ENCODE measurements at regions not wholly inside any gene's neighbourhood (a gene's known extent, or its start where the extent isn't known, plus 50 kb on each side); places are given as distances from the start of the nearest gene placed in this dataset.
"Not testable (repeated sequence)": the region's sequence is repeated elsewhere in the genome, so short reads cannot be mapped to it uniquely, and the experiment has no call there.

- H3K27me3 ChIP-seq (ENCODE audit: low read depth), result no peaks in the 10 kb centered on the region
- intact Hi-C loops (cut with DNase I), result no loop called here
- DNase-seq (no peak), ATAC-seq (peak in 1 of 2 donors; percentile 57)
- no peak overlapping the region for H3K4me3 ChIP-seq
- no peaks in the 10 kb centered on the region for H3K9me3 ChIP-seq
- no peaks in the 10 kb centered on the region for H3K4me1 ChIP-seq
- no peaks in the 10 kb centered on the region for H3K36me3 ChIP-seq
- no peak overlapping the region for H3K27ac ChIP-seq
- TF ChIP-seq CTCF (IDR thresholded peaks at IDR 0.05), result no peak
Observed at GRCh38 chrX:93346309-93346708, 327.1 kb downstream of the NAP1L3 start.

DNA sequence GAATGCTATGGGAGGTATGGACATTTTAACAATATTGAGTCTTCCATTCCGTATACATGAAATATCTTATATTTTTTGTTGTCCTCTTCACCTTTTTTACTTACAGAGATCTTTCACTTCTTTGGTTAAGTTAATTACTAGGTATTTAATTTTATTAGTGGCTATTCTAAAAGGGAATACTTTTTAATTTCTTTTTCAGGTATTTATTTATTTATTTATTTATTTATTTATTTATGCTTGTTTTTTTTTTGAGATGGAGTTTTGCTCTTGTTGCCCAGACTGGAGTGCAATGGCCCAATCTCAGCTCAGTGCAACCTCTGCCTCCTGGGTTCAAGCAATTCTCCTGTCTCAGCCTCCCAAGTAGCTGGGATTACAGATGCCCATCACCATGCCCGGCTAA lies 329.1 kb downstream of the NAP1L3 start:
- intact Hi-C loops (cut with DNase I); DNase-seq; H3K27ac ChIP-seq; ATAC-seq; H3K36me3 ChIP-seq; H3K27me3 ChIP-seq (ENCODE audit: low read depth); H3K4me1 ChIP-seq; H3K4me3 ChIP-seq; H3K9me3 ChIP-seq: not testable (repeated sequence)

GRCh38 chrX:93332329-93332728 lies 341.0 kb downstream of the NAP1L3 start:
- no peaks in the 10 kb centered on the region for H3K36me3 ChIP-seq
- ATAC-seq (no peak), DNase-seq (no peak)
- H3K27me3 ChIP-seq (ENCODE audit: low read depth), result no peaks in the 10 kb centered on the region
- no peak overlapping the region for H3K27ac ChIP-seq
- no peak for TF ChIP-seq CTCF (IDR thresholded peaks at IDR 0.05)
- no peak overlapping the region for H3K4me3 ChIP-seq
- H3K9me3 ChIP-seq, result no peaks in the 10 kb centered on the region
- H3K4me1 ChIP-seq, result no peaks in the 10 kb centered on the region
- intact Hi-C loops (cut with DNase I), result no loop called here

GRCh38 chrX:93322110-93322509 lies 351.3 kb downstream of the NAP1L3 start:
- Histone ChIP-seq H3K4me1 (no peaks in the 10 kb centered on the region), H3K4me3 (no peak overlapping the region), H3K36me3 (no peaks in the 10 kb centered on the region), H3K27ac (no peak overlapping the region), H3K9me3 (no peaks in the 10 kb centered on the region), H3K27me3 (ENCODE audit: low read depth) (no peaks in the 10 kb centered on the region)
- no peak for TF ChIP-seq CTCF (IDR thresholded peaks at IDR 0.05)
- intact Hi-C loops (cut with DNase I), result no loop called here
- DNase-seq (no peak), ATAC-seq (no peak)

DNA sequence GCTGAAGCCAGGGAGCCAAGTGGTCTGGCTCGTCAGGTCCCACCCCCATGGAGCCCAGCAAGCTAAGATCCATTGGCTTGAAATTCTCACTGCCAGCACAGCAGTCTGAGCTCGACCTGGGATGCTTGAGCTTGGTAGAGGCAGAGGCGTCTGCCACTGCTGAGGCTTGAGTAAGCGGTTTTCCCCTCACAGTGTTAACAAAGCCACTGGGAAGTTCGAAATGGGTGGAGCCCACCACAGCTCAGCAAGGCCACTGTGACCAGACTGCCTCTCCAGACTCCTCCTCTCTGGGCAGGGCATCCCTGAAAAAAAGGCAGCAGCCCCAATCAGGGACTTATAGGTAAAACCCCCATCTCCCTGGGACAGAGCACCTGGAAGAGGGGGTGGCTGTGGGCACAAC lies 353.8 kb downstream of the NAP1L3 start:
- H3K9me3 ChIP-seq, result no peaks in the 10 kb centered on the region
- no peaks in the 10 kb centered on the region for H3K27me3 ChIP-seq (ENCODE audit: low read depth)
- no peak for TF ChIP-seq CTCF (IDR thresholded peaks at IDR 0.05)
- no peak overlapping the region for H3K4me3 ChIP-seq
- no peak overlapping the region for H3K27ac ChIP-seq
- DNase-seq (no peak), ATAC-seq (no peak)
- intact Hi-C loops (cut with DNase I), result no loop called here
- H3K4me1 ChIP-seq, result no peaks in the 10 kb centered on the region
- H3K36me3 ChIP-seq, result no peaks in the 10 kb centered on the region

Measured in lower lobe of right lung (tissue), 2 donors.